Liver (tissue), 7 donors: ENCODE measurements at regions not wholly inside any gene's neighbourhood (a gene's known extent, or its start where the extent isn't known, plus 50 kb on each side); places are given as distances from the start of the nearest gene placed in this dataset.

Source experiments
- DNase-seq: peaks from one replicate; pipeline ENCODE4 v3.0.0-alpha.2; 2017; ENCODE audit warnings: low spot score
- H3K27ac ChIP-seq, 2 donors: one replicate each; pipeline ENCODE4 v1.7.0; 2013; ENCODE audit warnings: inconsistent platforms in 2 of 2, low read length in 2 of 2, control low read depth in 1 of 2, low read depth in 1 of 2, mild to moderate bottlenecking in 1 of 2
- H3K27me3 ChIP-seq, 4 donors: one replicate each; pipeline versions ENCODE4 v1.6.1 to v1.7.0; 2013; ENCODE audit warnings: low read length in 3 of 4, inconsistent platforms in 1 of 4, mild to moderate bottlenecking in 1 of 4, moderate library complexity in 1 of 4; ENCODE audit not compliant: control insufficient read depth in 4 of 4, insufficient read depth in 4 of 4
- H3K36me3 ChIP-seq, 4 donors: one replicate each; pipeline versions ENCODE4 v1.6.1 to v1.7.0; 2013; ENCODE audit warnings: low read length in 3 of 4, mild to moderate bottlenecking in 3 of 4, low read depth in 1 of 4, moderate library complexity in 1 of 4; ENCODE audit not compliant: control insufficient read depth in 4 of 4, insufficient read depth in 3 of 4
- H3K4me1 ChIP-seq, 4 donors: one replicate each; pipeline versions ENCODE4 v1.6.1 to v1.7.0; 2013; ENCODE audit warnings: low read length in 3 of 4, mild to moderate bottlenecking in 3 of 4, moderate library complexity in 1 of 4; ENCODE audit not compliant: control insufficient read depth in 4 of 4, insufficient read depth in 4 of 4
- H3K4me3 ChIP-seq, 3 donors: one replicate each; pipeline versions ENCODE4 v1.6.1 to v1.7.0; 2013; ENCODE audit warnings: low read length in 3 of 3, control low read depth in 1 of 3, low read depth in 1 of 3, mild to moderate bottlenecking in 1 of 3
- H3K9ac ChIP-seq, 2 donors: one replicate each; pipeline ENCODE4 v1.7.0; 2013; ENCODE audit warnings: low read length in 2 of 2, mild to moderate bottlenecking in 2 of 2, moderate library complexity in 2 of 2, control low read depth in 1 of 2, low read depth in 1 of 2
- H3K9me3 ChIP-seq, 4 donors: one replicate each; pipeline versions ENCODE4 v1.6.1 to v1.7.0; 2013; ENCODE audit warnings: low read length in 3 of 4; ENCODE audit not compliant: control insufficient read depth in 4 of 4
- ATF3 ChIP-seq: IDR thresholded peaks from 2 replicates; pipeline ENCODE4 v1.6.1; 2016; ENCODE audit warnings: antibody characterized with exemption
- EGR1 ChIP-seq, 2 donors: IDR thresholded peaks; 2 replicates each; pipeline ENCODE4 v1.6.1; 2016 to 2018; ENCODE audit warnings: antibody characterized with exemption in 2 of 2, low read depth in 2 of 2
- FOXA1 ChIP-seq: IDR thresholded peaks from 2 replicates; pipeline ENCODE4 v1.6.1; 2016; ENCODE audit warnings: antibody characterized with exemption
- FOXA2 ChIP-seq: IDR thresholded peaks from 2 replicates; pipeline ENCODE4 v1.6.1; 2016; ENCODE audit warnings: antibody characterized with exemption
- GABPA ChIP-seq, 2 donors: IDR thresholded peaks in 1 of 2; conservative IDR thresholded peaks in 1 of 2; 2 replicates each; pipeline ENCODE4 v1.6.1; 2016; ENCODE audit warnings: antibody characterized with exemption in 2 of 2, mild to moderate bottlenecking in 1 of 2, moderate library complexity in 1 of 2
- HNF4A ChIP-seq, 2 donors: conservative IDR thresholded peaks; 2 replicates each; pipeline ENCODE4 v1.6.1; 2016; ENCODE audit warnings: antibody characterized with exemption in 2 of 2, mild to moderate bottlenecking in 2 of 2
- HNF4G ChIP-seq: IDR thresholded peaks from 2 replicates; pipeline ENCODE4 v1.6.1; 2016; ENCODE audit warnings: antibody characterized with exemption
- JUND ChIP-seq, 2 donors: IDR thresholded peaks; 2 replicates each; pipeline ENCODE4 v1.6.1; 2016; ENCODE audit warnings: antibody characterized with exemption in 2 of 2
- MAX ChIP-seq: IDR thresholded peaks from 2 replicates; pipeline ENCODE4 v1.6.1; 2016; ENCODE audit warnings: antibody characterized with exemption
- RAD21 ChIP-seq, 2 donors: IDR thresholded peaks; 2 replicates each; pipeline ENCODE4 v1.6.1; 2016; ENCODE audit warnings: antibody characterized with exemption in 2 of 2, mild to moderate bottlenecking in 2 of 2
- REST ChIP-seq: IDR thresholded peaks from 2 replicates; pipeline ENCODE4 v1.6.1; 2016; ENCODE audit warnings: antibody characterized with exemption, mild to moderate bottlenecking
- RXRA ChIP-seq, 2 donors: IDR thresholded peaks; 2 replicates each; pipeline ENCODE4 v1.6.1; 2017 to 2018; ENCODE audit warnings: antibody characterized with exemption in 2 of 2, mild to moderate bottlenecking in 1 of 2
- SP1 ChIP-seq: IDR thresholded peaks from 2 replicates; pipeline ENCODE4 v1.6.1; 2018; ENCODE audit warnings: antibody characterized with exemption, mild to moderate bottlenecking
- TAF1 ChIP-seq: conservative IDR thresholded peaks from 2 replicates; pipeline ENCODE4 v1.6.1; 2016; ENCODE audit warnings: antibody characterized with exemption, mild to moderate bottlenecking
- YY1 ChIP-seq: IDR thresholded peaks from 2 replicates; pipeline ENCODE4 v1.6.1; 2016; ENCODE audit warnings: antibody characterized with exemption, mild to moderate bottlenecking
- ZBTB33 ChIP-seq: IDR thresholded peaks from 2 replicates; pipeline ENCODE4 v1.6.1; 2016; ENCODE audit warnings: antibody characterized with exemption
- WGBS: extraction: QIAGEN DNeasy Blood & Tissue Kit; methylation state at CpG from one replicate; pipeline ENCODE4 v1.1.7; 2013; 5-methylcytosine and 5-hydroxymethylcytosine counted together
- donor health status: healthy.
- donor health status: healthy.
- donor health status: healthy.
- donor health status: healthy.

- no peak for TF ChIP-seq ZBTB33
- no peak for TF ChIP-seq GABPA (IDR thresholded peaks at IDR 0.05 in 1 of 2, conservative IDR thresholded peaks at IDR 0.05 in 1 of 2)
- no peak for TF ChIP-seq EGR1 (IDR thresholded peaks at IDR 0.05; ENCODE audit: low read depth in 2 of 2)
Observed at GRCh38 chr3:176780766-176781165, 416.5 kb downstream of the TBL1XR1 start (continued).

GRCh38 chr3:176776622-176777175 is 420.6 kb downstream of the TBL1XR1 start:
- 84% methylated on average over 7 of the region's 7 CpGs for WGBS
- no peak for DNase-seq
- no peak overlapping the region for H3K9ac ChIP-seq
- TF ChIP-seq HNF4G = no peak
- no peak for TF ChIP-seq HNF4A (conservative IDR thresholded peaks at IDR 0.05)
- TF ChIP-seq EGR1 (IDR thresholded peaks at IDR 0.05; ENCODE audit: low read depth in 2 of 2) = no peak
- TF ChIP-seq MAX = no peak
- TF ChIP-seq FOXA2 = no peak
- TF ChIP-seq TAF1 = no peak
- TF ChIP-seq SP1 = no peak
- TF ChIP-seq RAD21 (IDR thresholded peaks at IDR 0.05) = no peak
- no peak for TF ChIP-seq REST
- TF ChIP-seq RXRA (IDR thresholded peaks at IDR 0.05) = no peak
- no peak for TF ChIP-seq FOXA1
- no peak for TF ChIP-seq ATF3
- TF ChIP-seq JUND (IDR thresholded peaks at IDR 0.05) = no peak
- no peak for TF ChIP-seq YY1
- TF ChIP-seq GABPA (IDR thresholded peaks at IDR 0.05 in 1 of 2, conservative IDR thresholded peaks at IDR 0.05 in 1 of 2) = no peak
- no peak for TF ChIP-seq ZBTB33
- H3K4me1 ChIP-seq = no peaks in the 10 kb centered on the region
- H3K36me3 ChIP-seq = no peaks in the 10 kb centered on the region
- H3K9me3 ChIP-seq = no peaks in the 10 kb centered on the region
- no peaks in the 10 kb centered on the region for H3K27me3 ChIP-seq
- H3K4me3 ChIP-seq = no peak overlapping the region
- H3K27ac ChIP-seq = no peak overlapping the region
